ACC112 (cell line): ENCODE measurements at regions not wholly inside any gene's neighbourhood (a gene's known extent, or its start where the extent isn't known, plus 50 kb on each side); places are given as distances from the start of the nearest gene placed in this dataset.
"Not testable (repeated sequence)": the region's sequence is repeated elsewhere in the genome, so short reads cannot be mapped to it uniquely, and the experiment has no call there.

ENCODE experiments used
- H2AFZ ChIP-seq: fragments of 200-600 bp; sonication (generic); one replicate; pipeline ENCODE4 v1.6.0; 2017; ENCODE audit warnings: antibody characterized with exemption, low read length; ENCODE audit not compliant: unreplicated experiment
- H3K27ac ChIP-seq: fragments of 200-600 bp; sonication (generic); 2 replicates; pipeline ENCODE4 v1.5.1; 2014; ENCODE audit warnings: low read depth, mild to moderate bottlenecking, antibody characterized with exemption, low read length, moderate library complexity
- H3K27me3 ChIP-seq: fragments of 200-600 bp; sonication (generic); 2 replicates; pipeline ENCODE4 v1.6.1; 2014; ENCODE audit warnings: mild to moderate bottlenecking, antibody characterized with exemption, low read length, moderate library complexity, mixed read lengths; ENCODE audit not compliant: insufficient read depth
- H3K36me3 ChIP-seq: fragments of 200-600 bp; sonication (generic); 2 replicates; pipeline ENCODE4 v1.6.1; 2016; ENCODE audit warnings: mild to moderate bottlenecking, antibody characterized with exemption, low read length, moderate library complexity, mixed read lengths; ENCODE audit not compliant: insufficient read depth
- H3K4me1 ChIP-seq: fragments of 200-600 bp; sonication (generic); one replicate; pipeline ENCODE4 v1.6.1; 2016; ENCODE audit warnings: low read length, mixed read lengths; ENCODE audit not compliant: insufficient read depth, unreplicated experiment, control insufficient read depth
- H3K4me3 ChIP-seq: fragments of 200-600 bp; sonication (generic); 2 replicates; pipeline ENCODE4 v1.5.1; 2014; ENCODE audit warnings: mild to moderate bottlenecking, low read depth, low read length
- H3K79me2 ChIP-seq: fragments of 200-600 bp; sonication (generic); one replicate; pipeline ENCODE4 v1.6.0; 2016; ENCODE audit warnings: low read length; ENCODE audit not compliant: control insufficient read depth, unreplicated experiment, insufficient read depth

- Histone ChIP-seq H3K79me2 (no peaks in the 10 kb centered on the region), H3K4me3 (no peak overlapping the region), H3K36me3 (no peaks in the 10 kb centered on the region), H3K27me3 (no peaks in the 10 kb centered on the region), H3K27ac (no peak overlapping the region), H2AFZ (no peak overlapping the region), H3K4me1 (no peaks in the 10 kb centered on the region)
These were observed 293.9 kb downstream of the QKI start for GRCh38 chr6:163708466-163708865.

GRCh38 chr6:163707387-163708355 lies 293.2 kb downstream of the QKI start:
- Histone ChIP-seq H2AFZ (no peak overlapping the region), H3K79me2 (no peaks in the 10 kb centered on the region), H3K4me1 (no peaks in the 10 kb centered on the region), H3K36me3 (no peaks in the 10 kb centered on the region), H3K27me3 (no peaks in the 10 kb centered on the region), H3K4me3 (no peak overlapping the region), H3K27ac (no peak overlapping the region)

- Histone ChIP-seq H3K27ac (no peak overlapping the region), H2AFZ (no peak overlapping the region), H3K4me3 (no peak overlapping the region), H3K27me3 (no peaks in the 10 kb centered on the region), H3K4me1 (no peaks in the 10 kb centered on the region), H3K36me3 (no peaks in the 10 kb centered on the region), H3K79me2 (no peaks in the 10 kb centered on the region)
These were observed 292.1 kb downstream of the QKI start for GRCh38 chr6:163706500-163707087.

DNA sequence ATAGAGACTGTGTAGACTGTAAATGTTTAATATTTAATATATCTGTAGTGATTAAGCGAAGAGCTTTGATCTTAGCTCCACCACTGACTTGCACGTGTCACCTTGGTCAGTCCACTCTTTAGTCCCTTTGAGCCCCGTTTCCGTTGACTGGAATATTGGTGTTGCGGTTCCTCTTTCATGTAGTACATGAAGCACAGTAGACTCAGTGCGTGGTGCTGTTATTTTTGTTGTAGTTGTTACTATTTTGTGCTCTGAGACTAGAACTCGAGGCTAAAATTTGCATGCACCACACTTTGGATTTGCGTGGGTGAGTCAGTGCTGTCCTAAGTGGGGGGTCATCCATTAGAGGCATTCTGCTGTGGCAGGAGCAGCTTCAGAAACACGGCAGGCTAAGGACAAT lies 291.4 kb downstream of the QKI start:
- Histone ChIP-seq H3K4me1 (no peaks in the 10 kb centered on the region), H3K27ac (no peak overlapping the region), H3K79me2 (no peaks in the 10 kb centered on the region), H3K36me3 (no peaks in the 10 kb centered on the region), H3K27me3 (no peaks in the 10 kb centered on the region), H2AFZ (no peak overlapping the region), H3K4me3 (no peak overlapping the region)

DNA sequence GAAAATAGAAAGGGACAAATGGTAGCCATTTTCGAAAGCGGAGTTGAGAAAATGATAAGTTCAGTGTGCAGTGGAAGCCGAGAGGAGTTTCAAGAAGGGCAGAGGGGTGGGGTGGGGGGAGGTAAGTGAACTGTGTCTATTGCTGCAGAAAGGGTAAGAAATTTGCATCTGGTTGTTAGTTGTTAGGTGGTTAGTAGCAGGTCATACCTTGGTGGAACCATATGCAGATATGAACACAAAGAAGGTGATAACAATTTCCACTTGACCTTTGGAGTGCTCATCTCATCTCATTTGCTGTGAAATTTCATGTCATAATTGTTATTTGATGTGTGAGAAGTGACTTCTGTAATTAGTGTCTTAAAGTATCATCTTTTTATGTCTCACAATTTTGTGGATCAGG lies 288.2 kb downstream of the QKI start:
- Histone ChIP-seq H3K4me3 (no peak overlapping the region), H3K4me1 (no peaks in the 10 kb centered on the region), H2AFZ (no peak overlapping the region), H3K27ac (no peak overlapping the region), H3K36me3 (no peaks in the 10 kb centered on the region), H3K79me2 (no peaks in the 10 kb centered on the region), H3K27me3 (no peaks in the 10 kb centered on the region)

DNA sequence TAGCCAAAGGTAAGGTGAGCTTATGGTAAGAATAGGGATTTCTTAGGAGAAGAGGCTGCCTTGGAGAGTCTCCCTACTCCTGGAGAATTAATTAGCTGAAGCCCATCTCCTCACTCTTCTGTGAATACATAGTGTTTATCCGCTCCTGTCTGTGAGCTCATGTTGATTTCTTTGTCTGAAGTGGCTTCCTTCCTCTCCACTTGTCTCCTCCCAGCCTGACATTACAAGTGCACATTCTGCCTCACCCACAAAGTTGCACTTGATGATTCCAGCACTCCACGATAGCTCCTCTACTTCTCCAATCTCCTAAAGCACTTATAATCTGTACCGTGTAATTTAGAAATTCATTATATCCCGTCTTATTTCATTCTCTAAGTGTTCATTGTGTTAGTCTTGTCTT lies 287.2 kb downstream of the QKI start:
- no peak overlapping the region for H3K4me3 ChIP-seq
- no peak overlapping the region for H3K27ac ChIP-seq
- no peaks in the 10 kb centered on the region for H3K4me1 ChIP-seq
- H2AFZ ChIP-seq, result no peak overlapping the region
- H3K27me3 ChIP-seq, result no peaks in the 10 kb centered on the region
- H3K79me2 ChIP-seq, result no peaks in the 10 kb centered on the region
- no peaks in the 10 kb centered on the region for H3K36me3 ChIP-seq

- Histone ChIP-seq H3K4me3 (no peak overlapping the region), H3K27ac (no peak overlapping the region), H3K27me3 (no peaks in the 10 kb centered on the region), H3K4me1 (no peaks in the 10 kb centered on the region), H3K79me2 (no peaks in the 10 kb centered on the region), H2AFZ (no peak overlapping the region), H3K36me3 (no peaks in the 10 kb centered on the region)
These were observed 283.6 kb downstream of the QKI start for GRCh38 chr6:163698086-163698485.

DNA sequence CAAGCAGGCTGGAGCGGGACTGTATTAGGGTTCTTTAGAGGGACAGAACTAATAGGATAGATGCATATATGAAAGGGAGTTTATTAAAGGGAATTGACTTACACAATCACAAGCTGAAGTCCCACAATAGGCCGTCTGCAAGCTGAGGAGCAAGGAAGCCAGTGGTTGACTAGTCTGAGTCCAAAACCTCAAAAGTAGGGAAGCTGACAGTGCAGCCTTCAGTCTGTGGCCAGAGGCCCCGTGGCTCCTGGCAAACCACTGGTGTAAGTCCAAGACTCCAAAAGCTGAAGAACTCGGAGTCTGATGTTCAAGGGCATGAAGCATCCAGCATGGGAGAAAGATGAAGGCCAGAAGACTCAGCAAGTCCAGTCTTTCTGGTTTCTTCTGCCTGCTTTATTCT lies 281.8 kb downstream of the QKI start:
- H3K4me1 ChIP-seq, H3K36me3 ChIP-seq, H2AFZ ChIP-seq, H3K27me3 ChIP-seq, H3K27ac ChIP-seq, H3K4me3 ChIP-seq, H3K79me2 ChIP-seq: not testable (repeated sequence)

- Histone ChIP-seq H2AFZ (no peak overlapping the region), H3K27me3 (no peaks in the 10 kb centered on the region), H3K36me3 (no peaks in the 10 kb centered on the region), H3K4me3 (no peak overlapping the region), H3K4me1 (no peaks in the 10 kb centered on the region), H3K79me2 (no peaks in the 10 kb centered on the region), H3K27ac (no peak overlapping the region)
These were observed 280.9 kb downstream of the QKI start for GRCh38 chr6:163695414-163695864.

DNA sequence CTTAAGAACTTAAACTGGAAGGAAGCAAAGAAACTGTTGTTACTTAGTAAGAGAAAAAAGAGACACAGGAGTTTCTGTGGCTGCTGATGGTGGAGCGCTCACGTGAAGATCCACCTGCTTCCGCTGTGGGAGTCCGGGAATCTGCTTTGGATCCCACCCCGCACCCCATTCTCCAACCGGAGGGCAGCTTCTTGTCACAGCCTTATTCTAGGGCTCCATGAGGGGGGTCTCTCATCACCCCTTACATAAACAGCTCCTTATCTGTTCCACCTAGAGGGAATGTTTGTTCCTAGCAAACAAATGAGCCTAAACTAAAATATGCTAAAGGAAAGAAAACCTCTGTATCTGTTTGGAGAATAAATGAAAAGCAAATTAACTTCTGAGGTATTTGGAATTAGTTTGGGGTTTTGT lies 280.5 kb downstream of the QKI start:
- no peaks in the 10 kb centered on the region for H3K79me2 ChIP-seq
- no peaks in the 10 kb centered on the region for H3K36me3 ChIP-seq
- no peaks in the 10 kb centered on the region for H3K27me3 ChIP-seq
- no peaks in the 10 kb centered on the region for H3K4me1 ChIP-seq
- H2AFZ ChIP-seq, result no peak overlapping the region
- H3K4me3 ChIP-seq, result no peak overlapping the region
- no peak overlapping the region for H3K27ac ChIP-seq

DNA sequence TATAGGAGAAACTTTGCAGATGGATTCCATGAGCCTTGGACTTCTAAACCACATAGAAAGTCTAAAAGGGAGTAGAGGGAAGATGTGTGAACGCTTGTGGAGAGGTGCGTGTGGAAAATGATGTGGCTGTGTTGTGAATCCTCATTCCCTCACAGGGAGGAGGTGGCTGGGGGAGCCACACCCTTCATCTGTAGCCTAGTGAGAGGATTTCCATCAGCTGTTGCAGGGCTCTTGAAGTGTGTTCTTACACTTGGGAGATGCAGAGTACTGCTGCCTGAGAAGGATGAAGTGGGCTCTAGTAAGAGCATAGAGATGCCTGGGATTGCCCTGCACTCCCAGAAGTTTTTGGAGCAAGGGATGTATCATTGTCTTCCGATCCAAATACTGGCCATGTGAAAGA lies 279.6 kb downstream of the QKI start:
- Histone ChIP-seq H3K27me3 (no peaks in the 10 kb centered on the region), H3K36me3 (no peaks in the 10 kb centered on the region)

More for the DNA sequence above, 279.6 kb downstream of the QKI start:
- no peak overlapping the region for H2AFZ ChIP-seq
- no peak overlapping the region for H3K27ac ChIP-seq
- H3K4me1 ChIP-seq, result no peaks in the 10 kb centered on the region
- no peak overlapping the region for H3K4me3 ChIP-seq
- H3K79me2 ChIP-seq, result no peaks in the 10 kb centered on the region
